DND-41 (cell line): ENCODE measurements at regions not wholly inside any gene's neighbourhood (a gene's known extent, or its start where the extent isn't known, plus 50 kb on each side); places are given as distances from the start of the nearest gene placed in this dataset.

Experiments
- EZH2 ChIP-seq: IDR thresholded peaks from 3 replicates; pipeline ENCODE4 v1.6.1; 2012; ENCODE audit warnings: borderline replicate concordance, low read depth, mild to moderate bottlenecking, moderate library complexity, low read length, inconsistent platforms; ENCODE audit not compliant: severe bottlenecking
- TF ChIP-seq, protein P1 (sequence below): IDR thresholded peaks from 2 replicates; pipeline ENCODE4 v1.5.1; 2012; ENCODE audit warnings: borderline replicate concordance, low read length, moderate library complexity, mild to moderate bottlenecking; ENCODE audit not compliant: poor library complexity, severe bottlenecking; ENCODE audit errors: extremely low read depth

DNA sequence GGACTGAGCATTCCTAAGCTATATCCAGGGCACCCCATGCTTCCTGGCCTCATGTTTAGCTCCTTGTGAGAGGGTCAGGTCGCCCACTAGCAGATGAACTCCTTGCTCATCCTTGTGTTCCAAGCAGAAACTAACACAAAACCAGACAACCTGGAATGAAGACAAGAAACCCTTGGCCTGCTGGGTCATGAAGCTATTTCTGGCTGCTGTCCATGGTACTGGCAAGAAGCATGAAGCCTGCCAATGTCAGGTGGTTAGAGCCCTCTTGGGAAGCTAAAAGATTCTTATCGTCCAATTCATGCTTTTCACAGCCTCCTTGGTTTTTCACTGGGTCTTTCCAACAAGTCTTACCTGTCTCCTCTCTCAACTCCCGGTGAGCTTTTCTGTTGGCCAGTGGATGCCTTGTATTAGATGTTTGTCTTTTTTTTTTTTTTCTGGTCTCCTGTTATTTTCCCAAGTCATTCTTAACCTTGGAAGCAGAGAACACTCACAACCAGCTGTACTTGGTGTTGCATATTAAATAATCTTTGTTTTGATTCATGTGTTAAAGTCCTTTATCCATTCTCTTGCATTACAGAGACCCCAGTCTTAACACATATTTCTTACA lies 180.3 kb downstream of the ANKRD60 start:
- TF ChIP-seq, protein P1, sequence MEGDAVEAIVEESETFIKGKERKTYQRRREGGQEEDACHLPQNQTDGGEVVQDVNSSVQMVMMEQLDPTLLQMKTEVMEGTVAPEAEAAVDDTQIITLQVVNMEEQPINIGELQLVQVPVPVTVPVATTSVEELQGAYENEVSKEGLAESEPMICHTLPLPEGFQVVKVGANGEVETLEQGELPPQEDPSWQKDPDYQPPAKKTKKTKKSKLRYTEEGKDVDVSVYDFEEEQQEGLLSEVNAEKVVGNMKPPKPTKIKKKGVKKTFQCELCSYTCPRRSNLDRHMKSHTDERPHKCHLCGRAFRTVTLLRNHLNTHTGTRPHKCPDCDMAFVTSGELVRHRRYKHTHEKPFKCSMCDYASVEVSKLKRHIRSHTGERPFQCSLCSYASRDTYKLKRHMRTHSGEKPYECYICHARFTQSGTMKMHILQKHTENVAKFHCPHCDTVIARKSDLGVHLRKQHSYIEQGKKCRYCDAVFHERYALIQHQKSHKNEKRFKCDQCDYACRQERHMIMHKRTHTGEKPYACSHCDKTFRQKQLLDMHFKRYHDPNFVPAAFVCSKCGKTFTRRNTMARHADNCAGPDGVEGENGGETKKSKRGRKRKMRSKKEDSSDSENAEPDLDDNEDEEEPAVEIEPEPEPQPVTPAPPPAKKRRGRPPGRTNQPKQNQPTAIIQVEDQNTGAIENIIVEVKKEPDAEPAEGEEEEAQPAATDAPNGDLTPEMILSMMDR: no peak
- no peak for TF ChIP-seq EZH2
